Ishikawa (cell line): ENCODE measurements at regions not wholly inside any gene's neighbourhood (a gene's known extent, or its start where the extent isn't known, plus 50 kb on each side); places are given as distances from the start of the nearest gene placed in this dataset.

Experiments used
- CEBPB ChIP-seq: IDR thresholded peaks from 2 replicates; pipeline ENCODE4 v1.6.1; 2012
- CREB1 ChIP-seq: IDR thresholded peaks from 2 replicates; pipeline ENCODE4 v1.6.1; 2012; ENCODE audit warnings: low read depth
- EGR1 ChIP-seq: IDR thresholded peaks from 2 replicates; pipeline ENCODE4 v1.6.1; 2012
- EP300 ChIP-seq: IDR thresholded peaks from 2 replicates; pipeline ENCODE4 v1.6.1; 2012; ENCODE audit warnings: borderline replicate concordance
- FOXM1 ChIP-seq: IDR thresholded peaks from 2 replicates; pipeline ENCODE4 v1.6.1; 2012; ENCODE audit warnings: low read depth, borderline replicate concordance
- NFIC ChIP-seq: IDR thresholded peaks from 2 replicates; pipeline ENCODE4 v1.6.1; 2012
- RAD21 ChIP-seq: IDR thresholded peaks from 2 replicates; pipeline ENCODE4 v1.6.1; 2012; ENCODE audit warnings: low read depth
- TAF1 ChIP-seq: IDR thresholded peaks from 2 replicates; pipeline ENCODE4 v1.6.1; 2012; ENCODE audit warnings: low read depth, mild to moderate bottlenecking
- TCF12 ChIP-seq: IDR thresholded peaks from 2 replicates; pipeline ENCODE4 v1.6.1; 2012; ENCODE audit warnings: low read depth
- TEAD4 ChIP-seq: IDR thresholded peaks from 2 replicates; pipeline ENCODE4 v1.6.1; 2012
- USF1 ChIP-seq: IDR thresholded peaks from 2 replicates; pipeline ENCODE4 v1.6.1; 2012
- YY1 ChIP-seq: IDR thresholded peaks from 2 replicates; pipeline ENCODE4 v1.6.1; 2012; ENCODE audit warnings: low read depth
- ZBTB7A ChIP-seq: IDR thresholded peaks from 2 replicates; pipeline ENCODE4 v1.6.1; 2012; ENCODE audit warnings: low read depth
- TF ChIP-seq, protein P1 (sequence below): IDR thresholded peaks from 2 replicates; pipeline ENCODE4 v1.6.1; 2012; ENCODE audit warnings: low read depth, mild to moderate bottlenecking
- TF ChIP-seq, protein P2 (sequence below): IDR thresholded peaks from 2 replicates; pipeline ENCODE4 v1.6.1; 2012

GRCh38 chr5:174818430-174818829 lies 94.0 kb downstream of the MSX2 start:
- TF ChIP-seq CEBPB (no peak), USF1 (no peak), EGR1 (no peak), TEAD4 (no peak), RAD21 (no peak), ZBTB7A (no peak), TAF1 (no peak), YY1 (no peak), NFIC (no peak)
- TF ChIP-seq, protein P1, sequence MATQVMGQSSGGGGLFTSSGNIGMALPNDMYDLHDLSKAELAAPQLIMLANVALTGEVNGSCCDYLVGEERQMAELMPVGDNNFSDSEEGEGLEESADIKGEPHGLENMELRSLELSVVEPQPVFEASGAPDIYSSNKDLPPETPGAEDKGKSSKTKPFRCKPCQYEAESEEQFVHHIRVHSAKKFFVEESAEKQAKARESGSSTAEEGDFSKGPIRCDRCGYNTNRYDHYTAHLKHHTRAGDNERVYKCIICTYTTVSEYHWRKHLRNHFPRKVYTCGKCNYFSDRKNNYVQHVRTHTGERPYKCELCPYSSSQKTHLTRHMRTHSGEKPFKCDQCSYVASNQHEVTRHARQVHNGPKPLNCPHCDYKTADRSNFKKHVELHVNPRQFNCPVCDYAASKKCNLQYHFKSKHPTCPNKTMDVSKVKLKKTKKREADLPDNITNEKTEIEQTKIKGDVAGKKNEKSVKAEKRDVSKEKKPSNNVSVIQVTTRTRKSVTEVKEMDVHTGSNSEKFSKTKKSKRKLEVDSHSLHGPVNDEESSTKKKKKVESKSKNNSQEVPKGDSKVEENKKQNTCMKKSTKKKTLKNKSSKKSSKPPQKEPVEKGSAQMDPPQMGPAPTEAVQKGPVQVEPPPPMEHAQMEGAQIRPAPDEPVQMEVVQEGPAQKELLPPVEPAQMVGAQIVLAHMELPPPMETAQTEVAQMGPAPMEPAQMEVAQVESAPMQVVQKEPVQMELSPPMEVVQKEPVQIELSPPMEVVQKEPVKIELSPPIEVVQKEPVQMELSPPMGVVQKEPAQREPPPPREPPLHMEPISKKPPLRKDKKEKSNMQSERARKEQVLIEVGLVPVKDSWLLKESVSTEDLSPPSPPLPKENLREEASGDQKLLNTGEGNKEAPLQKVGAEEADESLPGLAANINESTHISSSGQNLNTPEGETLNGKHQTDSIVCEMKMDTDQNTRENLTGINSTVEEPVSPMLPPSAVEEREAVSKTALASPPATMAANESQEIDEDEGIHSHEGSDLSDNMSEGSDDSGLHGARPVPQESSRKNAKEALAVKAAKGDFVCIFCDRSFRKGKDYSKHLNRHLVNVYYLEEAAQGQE, result no peak
- TF ChIP-seq, protein P2, sequence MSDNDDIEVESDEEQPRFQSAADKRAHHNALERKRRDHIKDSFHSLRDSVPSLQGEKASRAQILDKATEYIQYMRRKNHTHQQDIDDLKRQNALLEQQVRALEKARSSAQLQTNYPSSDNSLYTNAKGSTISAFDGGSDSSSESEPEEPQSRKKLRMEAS, result no peak

- TF ChIP-seq RAD21, result no peak
- TF ChIP-seq CEBPB, result no peak
- TF ChIP-seq TAF1, result no peak
- TF ChIP-seq, protein P2, result no peak
- no peak for TF ChIP-seq YY1
- no peak for TF ChIP-seq EGR1
- TF ChIP-seq FOXM1, result no peak
- no peak for TF ChIP-seq NFIC
- TF ChIP-seq TCF12, result no peak
- no peak for TF ChIP-seq USF1
- no peak for TF ChIP-seq ZBTB7A
- TF ChIP-seq, protein P1, result no peak
- no peak for TF ChIP-seq EP300
Observed at GRCh38 chr5:174817610-174818009, 93.2 kb downstream of the MSX2 start.

DNA sequence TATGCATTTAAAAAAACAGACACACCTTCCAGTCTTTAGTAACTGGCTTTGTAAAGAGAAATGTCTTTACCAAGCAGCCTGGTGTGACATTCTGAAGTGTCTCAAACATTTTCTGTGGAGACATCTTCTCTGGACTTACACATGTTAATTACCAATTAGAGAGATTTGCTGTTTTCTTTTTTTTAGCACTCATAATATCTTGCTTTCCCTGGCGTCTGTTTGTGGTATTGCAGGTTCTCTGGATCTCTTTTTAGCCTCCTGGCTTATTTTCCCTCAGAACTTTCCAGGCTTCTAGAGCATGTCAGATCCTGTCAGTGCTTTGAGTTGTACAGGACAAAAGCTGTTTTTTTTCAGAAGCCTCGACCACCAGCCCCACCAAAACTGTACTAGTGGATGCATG lies 92.5 kb downstream of the MSX2 start:
- no peak for TF ChIP-seq EGR1
- TF ChIP-seq NFIC, result no peak
- TF ChIP-seq CREB1, result no peak
- no peak for TF ChIP-seq TAF1
- no peak for TF ChIP-seq ZBTB7A
- TF ChIP-seq FOXM1, result no peak
- no peak for TF ChIP-seq YY1
- TF ChIP-seq TCF12, result no peak
- TF ChIP-seq CEBPB, result no peak
- TF ChIP-seq EP300, result no peak
- TF ChIP-seq, protein P2, result no peak
- TF ChIP-seq, protein P1, result no peak
- no peak for TF ChIP-seq TEAD4
- TF ChIP-seq USF1, result no peak
- TF ChIP-seq RAD21, result no peak

DNA sequence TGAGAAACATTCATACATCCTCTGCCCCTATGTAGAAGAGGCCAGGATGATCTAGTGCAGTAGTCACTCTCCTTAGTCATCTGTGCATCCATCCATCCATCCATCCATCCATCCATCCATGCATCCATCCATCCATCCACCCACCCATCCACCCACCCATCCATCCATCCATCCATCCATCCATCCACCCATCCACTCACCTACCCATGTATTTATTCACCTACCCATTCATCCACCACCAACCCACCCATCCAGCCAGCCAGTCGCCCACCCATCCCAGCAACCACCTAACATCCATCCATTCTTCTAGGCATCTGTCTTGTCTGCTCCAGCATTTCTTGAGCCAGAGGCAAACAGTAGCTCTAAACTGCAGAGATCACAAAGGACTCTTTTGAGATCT lies 87.1 kb downstream of the MSX2 start:
- TF ChIP-seq EP300 (no peak), YY1 (no peak), TEAD4 (no peak), NFIC (no peak), CEBPB (no peak), TAF1 (no peak), USF1 (no peak), RAD21 (no peak), CREB1 (no peak), ZBTB7A (no peak), EGR1 (no peak), TCF12 (no peak), FOXM1 (no peak)
- TF ChIP-seq, protein P2, result no peak
- TF ChIP-seq, protein P1, result no peak
